IMR-90 (cell line): ENCODE measurements at regions not wholly inside any gene's neighbourhood (a gene's known extent, or its start where the extent isn't known, plus 50 kb on each side); places are given as distances from the start of the nearest gene placed in this dataset.

Experiments
- ATAC-seq: fragments of 200-7000 bp; cut with Tn5 transposase; 2 replicates; pipeline ENCODE4 v1.9.1; 2020; ENCODE audit warnings: low read depth, mild to moderate bottlenecking, moderate library complexity
- BruUV-seq: library from RNA; stranded (reverse); fragments of 400-500 nt; replicated peaks from 2 replicates; lab custom pipeline; 2021; lab: Mats Ljungman, UMichigan
- CTCF ChIA-PET: fragments of 300-600 bp; formaldehyde crosslinking; extraction: SDS; loops from one replicate; lab custom pipeline; 2021; ENCODE audit warnings: antibody characterized with exemption; lab: Yijun Ruan, JAX
- POLR2A ChIA-PET: fragments of 300-600 bp; sonication (Branson Sonifier 250); formaldehyde crosslinking; loops from one replicate; lab custom pipeline; 2022; ENCODE audit warnings: antibody characterized with exemption; ENCODE audit not compliant: unreplicated experiment; lab: Charles Lee
- DNase-seq: peaks from one replicate; pipeline ENCODE4 v3.0.0; 2013
- H2AFZ ChIP-seq: replicated peaks from 2 replicates; pipeline ENCODE3; 2013; ENCODE audit warnings: low read length, mild to moderate bottlenecking; ENCODE audit not compliant: poor library complexity
- H2AK5ac ChIP-seq: 2 replicates; pipeline ENCODE4 v1.6.1; 2013; ENCODE audit warnings: low read depth, low read length, inconsistent platforms
- H2AK9ac ChIP-seq: replicated peaks from 2 replicates; pipeline ENCODE3; 2013; ENCODE audit warnings: mild to moderate bottlenecking, low read depth, low read length, moderate library complexity; ENCODE audit not compliant: poor library complexity
- H2BK120ac ChIP-seq: 2 replicates; pipeline ENCODE4 v1.6.1; 2013; ENCODE audit warnings: low read depth, low read length, inconsistent platforms
- H2BK15ac ChIP-seq: 3 replicates; pipeline ENCODE4 v1.6.1; 2013; ENCODE audit warnings: low read depth, low read length, inconsistent platforms
- H2BK20ac ChIP-seq: 2 replicates; pipeline ENCODE4 v1.6.1; 2013; ENCODE audit warnings: low read depth, mild to moderate bottlenecking, inconsistent platforms, low read length, moderate library complexity
- H2BK5ac ChIP-seq: 2 replicates; pipeline ENCODE4 v1.6.1; 2013; ENCODE audit warnings: mild to moderate bottlenecking, low read depth, low read length, inconsistent platforms; ENCODE audit not compliant: poor library complexity, severe bottlenecking
- H3K14ac ChIP-seq: replicated peaks from 2 replicates; pipeline ENCODE4 v1.6.1; 2013; ENCODE audit warnings: low read depth, low read length, inconsistent platforms
- H3K18ac ChIP-seq: 2 replicates; pipeline ENCODE4 v1.6.1; 2013; ENCODE audit warnings: low read depth, low read length, control low read depth
- H3K23ac ChIP-seq: 2 replicates; pipeline ENCODE4 v1.6.1; 2013; ENCODE audit warnings: low read depth, low read length, inconsistent platforms
- H3K27ac ChIP-seq: 2 replicates; pipeline ENCODE4 v1.5.1; 2013; ENCODE audit warnings: mild to moderate bottlenecking, control low read depth, low read length; ENCODE audit not compliant: insufficient read depth
- H3K27me3 ChIP-seq: 2 replicates; pipeline ENCODE4 v1.6.1; 2013; ENCODE audit warnings: low read length; ENCODE audit not compliant: control insufficient read depth, insufficient read depth
- H3K36me3 ChIP-seq: 2 replicates; pipeline ENCODE4 v1.6.1; 2013; ENCODE audit warnings: low read length, mixed read lengths; ENCODE audit not compliant: control insufficient read depth, insufficient read depth
- H3K4ac ChIP-seq: 2 replicates; pipeline ENCODE4 v1.6.1; 2013; ENCODE audit warnings: low read depth, low read length, inconsistent platforms
- H3K4me1 ChIP-seq: 2 replicates; pipeline ENCODE4 v1.6.1; 2013; ENCODE audit warnings: low read length, mixed read lengths; ENCODE audit not compliant: control insufficient read depth, insufficient read depth
- H3K4me2 ChIP-seq: 2 replicates; pipeline ENCODE4 v1.6.1; 2013; ENCODE audit warnings: low read depth, mild to moderate bottlenecking, control low read depth, low read length, moderate library complexity
- H3K4me3 ChIP-seq: 2 replicates; pipeline ENCODE4 v1.5.1; 2013; ENCODE audit warnings: low read depth, mild to moderate bottlenecking, control low read depth, low read length, moderate library complexity; ENCODE audit not compliant: insufficient read depth
- H3K56ac ChIP-seq: 2 replicates; pipeline ENCODE4 v1.6.1; 2013; ENCODE audit warnings: low read length, inconsistent platforms; ENCODE audit not compliant: insufficient read depth; ENCODE audit errors: extremely low read depth
- H3K79me1 ChIP-seq, 2 experiments: 2 replicates each; pipeline ENCODE4 v1.6.1; 2013; ENCODE audit warnings: low read length in 2 of 2, inconsistent platforms in 1 of 2, low read depth in 1 of 2
- H3K9ac ChIP-seq: 2 replicates; pipeline ENCODE4 v1.6.1; 2013; ENCODE audit warnings: low read depth, low read length, control low read depth
- H3K9me1 ChIP-seq: 2 replicates; pipeline ENCODE4 v1.6.1; 2013; ENCODE audit warnings: low read length, inconsistent platforms; ENCODE audit not compliant: insufficient read depth
- H3K9me3 ChIP-seq: 2 replicates; pipeline ENCODE4 v1.6.1; 2013; ENCODE audit warnings: low read length; ENCODE audit not compliant: control insufficient read depth, insufficient read depth
- H4K20me1 ChIP-seq: 2 replicates; pipeline ENCODE4 v1.6.1; 2013; ENCODE audit warnings: low read length, inconsistent platforms; ENCODE audit not compliant: insufficient read depth
- H4K5ac ChIP-seq: 2 replicates; pipeline ENCODE4 v1.6.1; 2013; ENCODE audit warnings: mild to moderate bottlenecking, low read depth, low read length, control low read depth
- H4K8ac ChIP-seq, 2 experiments: 2 replicates each; pipeline ENCODE4 v1.6.1; 2013; ENCODE audit warnings: low read depth in 2 of 2, low read length in 2 of 2, control low read depth in 1 of 2, inconsistent platforms in 1 of 2
- H4K91ac ChIP-seq: 2 replicates; pipeline ENCODE4 v1.6.1; 2013; ENCODE audit warnings: low read depth, low read length, inconsistent platforms; ENCODE audit not compliant: insufficient read depth
- BHLHE40 ChIP-seq: fragments of 150-350 bp; IDR thresholded peaks from 2 replicates; pipeline ENCODE4 v1.6.1; 2016; ENCODE audit warnings: mild to moderate bottlenecking, low read depth, low read length
- CEBPB ChIP-seq: IDR thresholded peaks from 2 replicates; pipeline ENCODE4 v1.6.1; 2012; ENCODE audit warnings: low read depth, low read length, improper control_type of control experiment
- CHD1 ChIP-seq: IDR thresholded peaks from 2 replicates; pipeline ENCODE4 v1.6.1; 2012; ENCODE audit warnings: low read depth, low read length, improper control_type of control experiment
- FOS ChIP-seq: fragments of 150-350 bp; IDR thresholded peaks from 2 replicates; pipeline ENCODE4 v1.6.1; 2016; ENCODE audit warnings: low read depth, low read length
- MAFK ChIP-seq: IDR thresholded peaks from 2 replicates; pipeline ENCODE4 v1.6.1; 2012; ENCODE audit warnings: low read depth, low read length, improper control_type of control experiment
- MAZ ChIP-seq: IDR thresholded peaks from 2 replicates; pipeline ENCODE4 v1.6.1; 2012; ENCODE audit warnings: low read depth, mild to moderate bottlenecking, low read length, improper control_type of control experiment, moderate library complexity, borderline replicate concordance
- NFE2L2 ChIP-seq: fragments of 150-350 bp; IDR thresholded peaks from 2 replicates; pipeline ENCODE4 v1.6.1; 2016; ENCODE audit warnings: low read depth, mild to moderate bottlenecking, low read length
- POLR2A ChIP-seq: IDR thresholded peaks from 2 replicates; pipeline ENCODE4 v1.6.1; 2012; ENCODE audit warnings: mild to moderate bottlenecking, low read depth, low read length
- RCOR1 ChIP-seq: IDR thresholded peaks from 2 replicates; pipeline ENCODE4 v1.6.1; 2012; ENCODE audit warnings: mild to moderate bottlenecking, low read length, improper control_type of control experiment; ENCODE audit not compliant: insufficient replicate concordance
- RFX5 ChIP-seq: IDR thresholded peaks from 2 replicates; pipeline ENCODE4 v1.8.0; 2012; ENCODE audit warnings: low read depth, mild to moderate bottlenecking, low read length, moderate library complexity
- SMC3 ChIP-seq: fragments of 150-350 bp; IDR thresholded peaks from 2 replicates; pipeline ENCODE4 v1.6.1; 2016; ENCODE audit warnings: low read depth, mild to moderate bottlenecking, antibody characterized with exemption, low read length, moderate library complexity
- WGBS, 2 experiments: methylation state at CpG; one replicate each; pipeline versions ENCODE4 v1.1.5 to v1.1.7; 2013; ENCODE audit warnings: missing lambda C conversion rate in 2 of 2; ENCODE audit not compliant: insufficient read length in 1 of 2; ENCODE audit errors: extremely low coverage in 2 of 2; 5-methylcytosine and 5-hydroxymethylcytosine counted together
- dilution Hi-C: fragments of 300-500 bp; cut with HindIII; formaldehyde crosslinking; loops from one replicate; pipeline ENCODE4 v1.14.3; 2018; ENCODE audit warnings: low sequenced_read_pairs; ENCODE audit not compliant: unreplicated experiment
- in situ Hi-C: fragments of 300-500 bp; cut with MboI; formaldehyde crosslinking; loops from 3 replicates; pipeline ENCODE4 v1.14.3; 2019; ENCODE audit warnings: low sequenced_read_pairs, inconsistent platforms, mixed read lengths
- intact Hi-C: fragments of 100-400 bp; cut with micrococcal nuclease; formaldehyde crosslinking; loops from 2 replicates; pipeline ENCODE4 v1.10.0; 2022
- TF ChIP-seq, protein P1 (sequence below): conservative IDR thresholded peaks from 2 replicates; pipeline ENCODE4 v1.5.1; 2012; ENCODE audit warnings: mild to moderate bottlenecking, low read depth, low read length, improper control_type of control experiment
- TF ChIP-seq, protein P2 (sequence below): fragments of 150-350 bp; IDR thresholded peaks from 2 replicates; pipeline ENCODE4 v1.6.1; 2016; ENCODE audit warnings: low read depth, mild to moderate bottlenecking, low read length, moderate library complexity, borderline replicate concordance
- TF ChIP-seq, protein P3 (sequence below): fragments of 150-350 bp; IDR thresholded peaks from 2 replicates; pipeline ENCODE4 v1.6.1; 2017; ENCODE audit warnings: mild to moderate bottlenecking, antibody characterized with exemption, low read length, low read depth

DNA sequence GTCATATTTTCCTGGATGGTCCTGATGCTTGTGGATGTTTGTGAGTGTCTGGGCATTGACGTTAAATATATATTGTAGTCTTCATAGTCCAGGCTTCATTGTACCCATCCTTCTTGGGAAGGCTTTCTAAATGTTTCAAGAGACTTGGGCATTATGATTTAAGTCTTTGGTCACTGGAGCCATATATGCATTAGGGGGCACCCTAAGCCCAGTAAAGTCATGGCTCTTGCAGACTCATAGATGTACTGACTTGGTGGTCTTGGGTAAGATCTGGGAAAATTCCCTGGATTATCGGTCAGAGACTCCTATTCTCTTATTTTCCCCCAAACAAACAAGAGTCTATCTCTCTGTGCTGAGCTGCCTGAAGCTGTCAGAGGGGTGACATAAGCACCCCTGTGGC is 271.1 kb downstream of the TRIM36 start:
- Histone ChIP-seq H3K4ac (no peak overlapping the region), H3K14ac (no peak overlapping the region), H2BK5ac (no peak overlapping the region), H4K5ac (no peak overlapping the region), H3K27ac (no peak overlapping the region), H3K18ac (no peak overlapping the region), H3K9me3 (peaks cover 19% of the 10 kb centered on the region), H3K79me1 (no peaks in the 10 kb centered on the region), H3K27me3 (no peaks in the 10 kb centered on the region), H2AFZ (no peak overlapping the region), H3K36me3 (no peaks in the 10 kb centered on the region), H3K23ac (no peak overlapping the region), H2BK120ac (no peak overlapping the region), H2AK5ac (no peak overlapping the region), H3K4me1 (no peaks in the 10 kb centered on the region), H2BK20ac (no peak overlapping the region), H2AK9ac (no peak overlapping the region), H3K4me2 (no peak overlapping the region), H3K9ac (no peak overlapping the region), H4K20me1 (no peaks in the 10 kb centered on the region), H3K9me1 (no peaks in the 10 kb centered on the region), H4K8ac (no peak overlapping the region), H3K4me3 (no peak overlapping the region), H2BK15ac (no peak overlapping the region), H4K91ac (no peak overlapping the region), H3K56ac (no peak overlapping the region)
- in situ Hi-C loops = no loop called here
- dilution Hi-C loops = no loop called here
- ATAC-seq (no peak), DNase-seq (no peak)
- CTCF ChIA-PET = no interaction called here
- POLR2A ChIA-PET = no interaction called here
- TF ChIP-seq SMC3 (no peak), RFX5 (no peak), POLR2A (no peak), CEBPB (no peak), CHD1 (no peak), MAFK (no peak), RCOR1 (no peak), BHLHE40 (no peak), FOS (no peak), NFE2L2 (no peak), MAZ (no peak)
- TF ChIP-seq, protein P1, sequence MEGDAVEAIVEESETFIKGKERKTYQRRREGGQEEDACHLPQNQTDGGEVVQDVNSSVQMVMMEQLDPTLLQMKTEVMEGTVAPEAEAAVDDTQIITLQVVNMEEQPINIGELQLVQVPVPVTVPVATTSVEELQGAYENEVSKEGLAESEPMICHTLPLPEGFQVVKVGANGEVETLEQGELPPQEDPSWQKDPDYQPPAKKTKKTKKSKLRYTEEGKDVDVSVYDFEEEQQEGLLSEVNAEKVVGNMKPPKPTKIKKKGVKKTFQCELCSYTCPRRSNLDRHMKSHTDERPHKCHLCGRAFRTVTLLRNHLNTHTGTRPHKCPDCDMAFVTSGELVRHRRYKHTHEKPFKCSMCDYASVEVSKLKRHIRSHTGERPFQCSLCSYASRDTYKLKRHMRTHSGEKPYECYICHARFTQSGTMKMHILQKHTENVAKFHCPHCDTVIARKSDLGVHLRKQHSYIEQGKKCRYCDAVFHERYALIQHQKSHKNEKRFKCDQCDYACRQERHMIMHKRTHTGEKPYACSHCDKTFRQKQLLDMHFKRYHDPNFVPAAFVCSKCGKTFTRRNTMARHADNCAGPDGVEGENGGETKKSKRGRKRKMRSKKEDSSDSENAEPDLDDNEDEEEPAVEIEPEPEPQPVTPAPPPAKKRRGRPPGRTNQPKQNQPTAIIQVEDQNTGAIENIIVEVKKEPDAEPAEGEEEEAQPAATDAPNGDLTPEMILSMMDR = no peak
- TF ChIP-seq, protein P2, sequence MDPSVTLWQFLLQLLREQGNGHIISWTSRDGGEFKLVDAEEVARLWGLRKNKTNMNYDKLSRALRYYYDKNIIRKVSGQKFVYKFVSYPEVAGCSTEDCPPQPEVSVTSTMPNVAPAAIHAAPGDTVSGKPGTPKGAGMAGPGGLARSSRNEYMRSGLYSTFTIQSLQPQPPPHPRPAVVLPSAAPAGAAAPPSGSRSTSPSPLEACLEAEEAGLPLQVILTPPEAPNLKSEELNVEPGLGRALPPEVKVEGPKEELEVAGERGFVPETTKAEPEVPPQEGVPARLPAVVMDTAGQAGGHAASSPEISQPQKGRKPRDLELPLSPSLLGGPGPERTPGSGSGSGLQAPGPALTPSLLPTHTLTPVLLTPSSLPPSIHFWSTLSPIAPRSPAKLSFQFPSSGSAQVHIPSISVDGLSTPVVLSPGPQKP = no peak
- TF ChIP-seq, protein P3, sequence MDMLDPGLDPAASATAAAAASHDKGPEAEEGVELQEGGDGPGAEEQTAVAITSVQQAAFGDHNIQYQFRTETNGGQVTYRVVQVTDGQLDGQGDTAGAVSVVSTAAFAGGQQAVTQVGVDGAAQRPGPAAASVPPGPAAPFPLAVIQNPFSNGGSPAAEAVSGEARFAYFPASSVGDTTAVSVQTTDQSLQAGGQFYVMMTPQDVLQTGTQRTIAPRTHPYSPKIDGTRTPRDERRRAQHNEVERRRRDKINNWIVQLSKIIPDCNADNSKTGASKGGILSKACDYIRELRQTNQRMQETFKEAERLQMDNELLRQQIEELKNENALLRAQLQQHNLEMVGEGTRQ = no peak
- no TSS peak for BruUV-seq
- no CpG with 5 or more reads among the region's 2 CpGs for WGBS, 2 experiments
- intact Hi-C loops = no loop called here
